Stimulated activated CD8-positive, alpha-beta memory T cell treated with anti-CD3 and anti-CD28 coated beads, Interleukin-4, amount 100 ng/mL, for 24 hours (primary cell): ENCODE measurements at regions not wholly inside any gene's neighbourhood (a gene's known extent, or its start where the extent isn't known, plus 50 kb on each side); places are given as distances from the start of the nearest gene placed in this dataset.
A peak's percentile ranks its signal among the peaks of the same experiment; 100 is the strongest.

Experiments
- DNase-seq: peaks from one replicate; pipeline ENCODE4 v3.0.0-alpha.2; 2020; ENCODE audit warnings: low read depth

- DNase-seq, result no peak
Measured at GRCh38 chr5:61653807-61654580, 321.9 kb downstream of the ZSWIM6 start.

- no peak for DNase-seq
Measured at GRCh38 chr5:61654876-61655275, 322.8 kb downstream of the ZSWIM6 start.

GRCh38 chr5:61657010-61657409 is 325.0 kb downstream of the ZSWIM6 start:
- DNase-seq, result no peak

GRCh38 chr5:61657686-61658085 is 325.6 kb downstream of the ZSWIM6 start:
- no peak for DNase-seq

- peak; percentile 76 for DNase-seq
Measured at GRCh38 chr5:61658592-61659008, 326.5 kb downstream of the ZSWIM6 start.

GRCh38 chr5:61659221-61659696 is 327.2 kb downstream of the ZSWIM6 start:
- DNase-seq, result no peak

GRCh38 chr5:61662670-61663069 is 330.6 kb downstream of the ZSWIM6 start:
- no peak for DNase-seq

- DNase-seq, result no peak
Measured at GRCh38 chr5:61666064-61666621, 334.1 kb downstream of the ZSWIM6 start.

GRCh38 chr5:61667525-61668218 is 335.6 kb downstream of the ZSWIM6 start:
- DNase-seq, result no peak

GRCh38 chr5:61669531-61669930 is 337.5 kb downstream of the ZSWIM6 start:
- DNase-seq, result no peak

- DNase-seq, result no peak
Measured at GRCh38 chr5:61670941-61671340, 338.9 kb downstream of the ZSWIM6 start.

GRCh38 chr5:61673007-61673735 is 341.1 kb downstream of the ZSWIM6 start:
- DNase-seq, result no peak

- DNase-seq, result no peak
Measured at GRCh38 chr5:61674378-61674777, 342.3 kb downstream of the ZSWIM6 start.

GRCh38 chr5:61675015-61675692 is 343.1 kb downstream of the ZSWIM6 start:
- DNase-seq, result no peak

GRCh38 chr5:61677220-61677619 is 345.2 kb downstream of the ZSWIM6 start:
- DNase-seq, result no peak

- DNase-seq, result no peak
Measured at GRCh38 chr5:61678966-61679365, 346.9 kb downstream of the ZSWIM6 start.

- DNase-seq, result no peak
Measured at GRCh38 chr5:61679562-61679961, 347.5 kb downstream of the ZSWIM6 start.

- DNase-seq, result no peak
Measured at GRCh38 chr5:61680247-61680646, 348.2 kb downstream of the ZSWIM6 start.

- DNase-seq, result no peak
Measured at GRCh38 chr5:61683148-61683547, 351.1 kb downstream of the ZSWIM6 start.

GRCh38 chr5:61683926-61684325 is 351.9 kb downstream of the ZSWIM6 start:
- DNase-seq, result no peak

GRCh38 chr5:61686491-61687257 is 354.6 kb downstream of the ZSWIM6 start:
- no peak for DNase-seq
